GM10248 (cell line): ENCODE measurements at regions not wholly inside any gene's neighbourhood (a gene's known extent, or its start where the extent isn't known, plus 50 kb on each side); places are given as distances from the start of the nearest gene placed in this dataset.
"Not testable (repeated sequence)": the region's sequence is repeated elsewhere in the genome, so short reads cannot be mapped to it uniquely, and the experiment has no call there.

ENCODE experiments used
- CTCF ChIA-PET: fragments of 300-600 bp; sonication (Branson Sonifier 250); formaldehyde crosslinking; extraction: SDS; loops from one replicate; lab custom pipeline; 2021; ENCODE audit warnings: antibody characterized with exemption; lab: Yijun Ruan, JAX
- POLR2A ChIA-PET: fragments of 350-650 bp; sonication (Branson Sonifier 250); formaldehyde crosslinking; extraction: SDS; loops from one replicate; lab custom pipeline; 2020; ENCODE audit warnings: antibody characterized with exemption; lab: Yijun Ruan, JAX
- DNase-seq: peaks from one replicate; pipeline ENCODE4 v3.0.0; 2012; ENCODE audit errors: extremely low spot score
- CTCF ChIP-seq: IDR thresholded peaks from 2 replicates; pipeline ENCODE4 v1.5.1; 2012; ENCODE audit warnings: mild to moderate bottlenecking, low read depth; ENCODE audit errors: extremely low read depth, missing control alignments, control extremely low read depth

- ChIA-PET POLR2A (no interaction called here), CTCF (interaction anchor here (1.0 kb wide), 1 partner anchor 24 kb away, joined by 3 read pairs; no protein-coding TSS in a partner anchor)
- no peak for DNase-seq
- TF ChIP-seq CTCF, result no peak
Observed at GRCh38 chr18:65671621-65672415, 79.0 kb upstream of the CDH7 start.

- CTCF ChIA-PET, POLR2A ChIA-PET, DNase-seq: not testable (repeated sequence)
Observed at GRCh38 chr18:65670145-65670544, 80.7 kb upstream of the CDH7 start.

GRCh38 chr18:65661391-65661790 is 89.4 kb upstream of the CDH7 start:
- no peak for DNase-seq
- CTCF ChIA-PET, result no interaction called here
- TF ChIP-seq CTCF, result no peak
- POLR2A ChIA-PET, result no interaction called here

GRCh38 chr18:65659912-65660311 is 90.9 kb upstream of the CDH7 start:
- CTCF ChIA-PET, result no interaction called here
- DNase-seq, result no peak
- POLR2A ChIA-PET, result no interaction called here
- TF ChIP-seq CTCF, result no peak

GRCh38 chr18:65659312-65659711 is 91.5 kb upstream of the CDH7 start:
- DNase-seq, result no peak
- CTCF ChIA-PET, result no interaction called here
- no peak for TF ChIP-seq CTCF
- POLR2A ChIA-PET, result no interaction called here

GRCh38 chr18:65651192-65651591 is 99.6 kb upstream of the CDH7 start:
- ChIA-PET CTCF (no interaction called here), POLR2A (no interaction called here)
- no peak for DNase-seq
- TF ChIP-seq CTCF, result no peak

GRCh38 chr18:65632236-65632635 is 118.6 kb upstream of the CDH7 start:
- no peak for DNase-seq
- no peak for TF ChIP-seq CTCF
- ChIA-PET POLR2A (no interaction called here), CTCF (interaction anchor here (1.4 to 1.6 kb wide), 2 partner anchors 9 to 25 kb away, joined by 4 to 6 read pairs; no protein-coding TSS in a partner anchor)
